SK-N-SH (cell line): ENCODE measurements at regions not wholly inside any gene's neighbourhood (a gene's known extent, or its start where the extent isn't known, plus 50 kb on each side); places are given as distances from the start of the nearest gene placed in this dataset.

ENCODE experiments used
- EZH2phosphoT487 ChIP-seq: fragments of 200-600 bp; sonication (generic); IDR thresholded peaks from 2 replicates; pipeline ENCODE4 v1.6.1; 2017; ENCODE audit warnings: low read depth, mixed run types, mild to moderate bottlenecking, antibody characterized with exemption, moderate library complexity, borderline replicate concordance
- IRF3 ChIP-seq: fragments of 150-350 bp; IDR thresholded peaks from 2 replicates; pipeline ENCODE4 v1.6.1; 2016; ENCODE audit warnings: mild to moderate bottlenecking, low read depth, low read length
- MAX ChIP-seq: IDR thresholded peaks from 2 replicates; pipeline ENCODE4 v1.4.0; 2012; ENCODE audit warnings: low read depth
- POLR2AphosphoS5 ChIP-seq: IDR thresholded peaks from 2 replicates; pipeline ENCODE4 v1.6.1; 2012; ENCODE audit warnings: low read depth, low read length
- RAD21 ChIP-seq: IDR thresholded peaks from 2 replicates; pipeline ENCODE4 v1.6.1; 2012; ENCODE audit warnings: mild to moderate bottlenecking, low read length
- TEAD4 ChIP-seq: IDR thresholded peaks from 2 replicates; pipeline ENCODE4 v1.4.0; 2012; ENCODE audit warnings: mild to moderate bottlenecking, borderline replicate concordance; ENCODE audit not compliant: insufficient read depth
- ZBTB33 ChIP-seq: IDR thresholded peaks from 2 replicates; pipeline ENCODE4 v1.4.0; 2012; ENCODE audit warnings: low read depth, borderline replicate concordance
- TF ChIP-seq, protein P1 (sequence below): fragments of 200-600 bp; sonication (generic); IDR thresholded peaks from 2 replicates; pipeline ENCODE4 v1.6.1; 2017; ENCODE audit warnings: antibody characterized with exemption, mild to moderate bottlenecking, moderate library complexity

- TF ChIP-seq POLR2AphosphoS5 (no peak), MAX (no peak), IRF3 (no peak), RAD21 (no peak), ZBTB33 (no peak), EZH2phosphoT487 (no peak), TEAD4 (no peak)
- TF ChIP-seq, protein P1, sequence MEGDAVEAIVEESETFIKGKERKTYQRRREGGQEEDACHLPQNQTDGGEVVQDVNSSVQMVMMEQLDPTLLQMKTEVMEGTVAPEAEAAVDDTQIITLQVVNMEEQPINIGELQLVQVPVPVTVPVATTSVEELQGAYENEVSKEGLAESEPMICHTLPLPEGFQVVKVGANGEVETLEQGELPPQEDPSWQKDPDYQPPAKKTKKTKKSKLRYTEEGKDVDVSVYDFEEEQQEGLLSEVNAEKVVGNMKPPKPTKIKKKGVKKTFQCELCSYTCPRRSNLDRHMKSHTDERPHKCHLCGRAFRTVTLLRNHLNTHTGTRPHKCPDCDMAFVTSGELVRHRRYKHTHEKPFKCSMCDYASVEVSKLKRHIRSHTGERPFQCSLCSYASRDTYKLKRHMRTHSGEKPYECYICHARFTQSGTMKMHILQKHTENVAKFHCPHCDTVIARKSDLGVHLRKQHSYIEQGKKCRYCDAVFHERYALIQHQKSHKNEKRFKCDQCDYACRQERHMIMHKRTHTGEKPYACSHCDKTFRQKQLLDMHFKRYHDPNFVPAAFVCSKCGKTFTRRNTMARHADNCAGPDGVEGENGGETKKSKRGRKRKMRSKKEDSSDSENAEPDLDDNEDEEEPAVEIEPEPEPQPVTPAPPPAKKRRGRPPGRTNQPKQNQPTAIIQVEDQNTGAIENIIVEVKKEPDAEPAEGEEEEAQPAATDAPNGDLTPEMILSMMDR = no peak
Observed at GRCh38 chr5:171603591-171603990, 182.0 kb upstream of the SMIM23 start.
